HG02678 (cell line): ENCODE measurements at regions not wholly inside any gene's neighbourhood (a gene's known extent, or its start where the extent isn't known, plus 50 kb on each side); places are given as distances from the start of the nearest gene placed in this dataset.
"Not testable (repeated sequence)": the region's sequence is repeated elsewhere in the genome, so short reads cannot be mapped to it uniquely, and the experiment has no call there.

Experiments used
- ATAC-seq: cut with Tn5 transposase; IDR thresholded peaks from one replicate; pipeline ENCODE4 v1.9.1; 2021; ENCODE audit warnings: mild to moderate bottlenecking, moderate library complexity; ENCODE audit not compliant: unreplicated experiment

DNA sequence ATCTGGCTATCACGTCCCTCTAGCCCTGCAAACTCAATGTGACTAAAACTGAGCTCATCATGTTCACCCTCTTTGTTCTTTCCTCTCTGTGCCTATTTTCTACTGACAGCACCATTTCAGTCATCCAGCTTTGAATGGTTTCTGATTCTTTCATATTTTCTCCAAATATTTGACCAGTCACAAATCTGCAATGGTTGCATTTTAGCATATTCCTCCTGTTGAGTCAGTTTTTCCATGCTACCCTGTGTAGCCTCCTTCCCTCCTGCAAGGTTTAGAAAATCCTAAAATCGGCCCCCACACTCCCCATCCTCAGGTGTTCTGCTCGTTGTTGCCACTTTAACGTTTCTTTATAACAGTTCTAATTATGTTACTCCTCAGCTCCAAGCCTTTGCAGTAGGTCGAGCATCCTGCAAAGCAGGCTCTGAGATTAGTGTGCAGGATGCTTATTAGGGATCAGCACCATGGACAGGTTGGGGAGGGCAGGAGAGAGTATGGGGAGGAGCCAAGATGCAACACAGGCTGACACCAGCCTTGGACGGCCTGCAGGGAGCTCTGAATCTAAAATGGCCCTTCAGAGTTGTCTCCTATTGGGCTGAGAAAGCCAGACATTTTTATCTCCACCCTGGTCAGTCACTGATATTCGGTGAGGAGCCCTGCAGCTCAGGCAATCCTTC, 531.0 kb upstream of the COBL start:
- no peak for ATAC-seq

GRCh38 chr7:51839130-51839529, 522.5 kb upstream of the COBL start:
- ATAC-seq: not testable (repeated sequence)

DNA sequence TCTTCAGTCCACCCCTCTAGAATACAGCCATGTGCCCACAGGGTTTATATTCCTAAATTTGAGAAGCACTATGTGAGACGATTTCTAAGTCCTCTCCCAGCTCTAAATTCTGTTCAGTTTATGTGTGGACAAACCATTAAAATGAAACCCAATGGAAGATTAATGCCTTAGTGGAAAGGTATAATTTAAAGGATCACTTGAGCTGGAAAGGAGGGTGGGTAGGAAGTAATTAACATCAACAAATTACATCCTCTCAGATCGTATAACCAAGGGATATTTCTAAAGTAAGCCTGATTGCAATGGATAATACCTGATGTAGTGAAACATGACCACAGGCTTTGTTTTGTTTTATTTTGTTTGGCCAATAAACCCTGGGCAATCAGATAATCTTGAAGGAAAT, 511.0 kb upstream of the COBL start:
- ATAC-seq: no peak

- ATAC-seq: no peak
Observed at GRCh38 chr7:51824050-51824449, 507.4 kb upstream of the COBL start.

- no peak for ATAC-seq
Observed at GRCh38 chr7:51823437-51823836, 506.8 kb upstream of the COBL start.

DNA sequence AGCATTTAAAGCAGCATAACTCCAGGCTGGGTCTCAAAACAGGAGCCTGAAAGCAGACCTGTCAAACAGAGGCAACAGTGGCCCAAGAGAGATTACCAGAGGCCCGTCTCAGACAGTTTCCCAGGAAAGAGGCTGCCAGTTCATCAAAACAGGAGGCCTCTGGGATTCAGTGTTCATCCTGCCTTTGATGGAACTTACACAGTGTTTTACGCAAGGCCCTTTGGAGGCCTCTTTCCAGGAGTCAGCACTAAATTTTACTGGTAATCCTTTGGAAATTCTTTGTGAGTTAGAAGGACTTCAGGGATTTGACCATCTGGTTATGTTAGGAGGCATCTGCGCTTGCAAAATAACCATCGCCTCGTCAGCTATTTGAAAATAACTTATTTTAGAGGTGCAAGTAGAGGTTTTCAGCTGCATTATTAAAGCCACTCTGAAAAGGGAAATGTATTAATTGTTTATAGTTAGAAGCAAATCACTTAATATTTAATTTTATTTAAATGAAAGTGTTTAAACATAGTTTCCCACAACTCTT, 501.2 kb upstream of the COBL start:
- ATAC-seq: no peak

- not testable (repeated sequence) for ATAC-seq
Observed at GRCh38 chr7:51805783-51806431, 489.3 kb upstream of the COBL start.

GRCh38 chr7:51802718-51803117, 486.1 kb upstream of the COBL start:
- no peak for ATAC-seq

- ATAC-seq: no peak
Observed at GRCh38 chr7:51797371-51797770, 480.8 kb upstream of the COBL start.

DNA sequence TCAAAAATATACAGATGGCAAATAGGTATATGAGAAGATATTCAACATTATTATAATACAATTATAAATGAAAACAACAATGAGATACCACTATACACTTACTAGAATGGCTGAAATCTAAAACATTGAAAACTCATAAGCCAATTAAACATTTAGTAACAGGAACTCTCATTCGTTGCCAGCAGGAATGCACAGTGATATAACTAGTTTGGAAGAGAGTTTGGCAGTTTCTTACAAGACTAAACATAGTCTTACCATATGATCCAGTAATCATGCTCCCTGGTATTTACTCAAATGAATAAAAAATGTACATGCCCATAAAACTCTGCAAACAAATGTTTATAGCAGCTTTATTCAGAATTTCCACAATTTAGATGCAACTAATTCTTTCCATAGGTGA, 476.2 kb upstream of the COBL start:
- ATAC-seq: no peak

- no peak for ATAC-seq
Observed at GRCh38 chr7:51789489-51789888, 472.9 kb upstream of the COBL start.

- no peak for ATAC-seq
Observed at GRCh38 chr7:51786284-51786683, 469.7 kb upstream of the COBL start.

DNA sequence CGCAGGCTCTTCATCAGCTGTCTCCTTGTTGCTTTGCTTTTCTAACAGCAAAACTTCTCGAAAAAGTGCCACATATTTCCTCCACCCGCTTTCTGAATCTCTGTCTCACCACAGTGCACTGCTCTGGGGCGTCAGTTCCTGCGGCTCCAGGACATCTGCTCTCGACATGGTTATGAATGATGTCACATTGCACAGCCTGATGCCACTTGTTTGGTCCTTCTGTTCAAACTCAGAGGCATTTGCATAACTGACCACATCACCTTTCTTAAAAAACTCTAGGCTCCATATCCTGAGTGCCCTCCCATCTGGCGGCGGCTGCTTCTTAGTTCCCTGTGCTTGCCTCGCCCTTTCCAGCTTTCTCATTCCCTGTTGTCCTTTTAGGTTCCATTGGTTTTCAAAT, 469.3 kb upstream of the COBL start:
- no peak for ATAC-seq

DNA sequence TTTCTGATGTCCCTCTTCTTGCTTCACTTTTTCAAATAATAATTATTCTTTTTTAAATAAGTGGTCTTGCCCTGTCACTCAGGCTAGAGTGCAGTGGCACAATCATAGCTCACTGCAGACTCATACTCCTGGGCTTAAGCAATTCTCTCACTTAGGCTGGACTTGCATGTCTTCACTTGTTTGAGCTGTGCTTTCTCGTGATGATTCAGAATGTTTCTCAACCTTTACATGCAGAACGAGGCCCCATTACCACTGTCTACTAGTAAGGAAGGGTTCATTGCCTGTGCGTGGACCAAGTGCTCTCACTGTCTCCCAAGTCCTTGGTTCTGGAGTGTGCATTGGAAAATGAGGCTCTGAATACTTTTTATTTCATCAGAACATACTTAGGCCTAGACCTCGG, 468.6 kb upstream of the COBL start:
- no peak for ATAC-seq

- ATAC-seq: no peak
Observed at GRCh38 chr7:51783241-51783640, 466.6 kb upstream of the COBL start.

DNA sequence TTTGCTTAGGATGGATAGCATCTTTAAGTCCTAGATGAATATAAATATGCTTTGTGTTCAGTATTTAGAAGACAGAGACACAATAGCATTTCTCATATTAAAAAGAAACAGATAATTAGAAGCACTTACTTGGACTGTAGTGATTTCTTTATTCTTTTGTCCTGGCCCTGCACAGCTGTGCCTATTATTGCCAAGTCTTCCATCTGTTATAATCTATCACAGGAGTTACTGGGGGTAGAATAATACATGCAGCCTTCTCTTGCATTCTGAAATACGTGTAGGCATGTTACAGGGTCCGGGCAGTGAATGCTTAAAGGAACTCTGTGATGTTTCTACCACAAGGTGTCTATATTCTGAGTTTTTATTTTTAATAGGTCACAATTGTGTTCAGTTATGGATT, 461.5 kb upstream of the COBL start:
- ATAC-seq: no peak

DNA sequence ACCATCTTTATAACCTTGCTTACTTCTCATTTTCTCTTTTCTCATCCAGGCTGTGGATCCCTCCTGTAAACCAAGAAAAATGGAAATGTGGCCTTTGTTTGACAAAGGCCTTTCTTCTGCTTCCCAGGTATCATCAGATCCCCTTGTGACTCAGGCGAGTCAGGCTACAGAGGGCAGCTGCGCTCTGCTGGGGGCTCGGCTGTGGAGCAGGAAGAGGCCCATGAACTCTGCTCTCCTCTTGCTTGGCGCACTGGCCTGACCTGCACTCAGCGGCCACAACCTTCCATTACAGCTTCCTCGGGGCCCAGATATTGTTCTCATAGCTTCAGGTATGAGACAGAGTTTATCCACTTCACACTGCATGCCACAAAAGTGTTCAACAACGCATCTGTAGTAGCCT, 457.6 kb upstream of the COBL start:
- ATAC-seq: no peak

DNA sequence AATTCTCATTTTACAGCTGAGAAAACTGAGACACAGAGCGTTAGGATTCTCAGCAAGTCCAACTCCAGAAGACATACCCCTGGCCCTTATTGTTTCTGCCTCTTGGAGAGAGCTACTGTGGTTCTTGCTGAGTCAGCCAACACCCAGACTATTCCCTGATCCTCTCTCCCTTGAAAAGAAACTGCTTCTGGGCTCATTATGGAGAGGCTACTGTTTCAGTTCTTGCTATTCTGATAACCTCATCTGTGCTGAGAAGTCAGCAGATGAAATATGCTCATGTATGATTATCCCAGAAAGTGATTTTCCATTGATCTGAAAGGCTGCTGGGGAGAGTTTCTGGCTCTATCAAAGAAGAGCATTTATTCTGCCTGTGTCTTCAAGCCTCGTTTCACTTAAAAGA, 455.6 kb upstream of the COBL start:
- no peak for ATAC-seq

GRCh38 chr7:51764976-51765375, 448.4 kb upstream of the COBL start:
- ATAC-seq: no peak

- no peak for ATAC-seq
Observed at GRCh38 chr7:51759985-51760384, 443.4 kb upstream of the COBL start.

DNA sequence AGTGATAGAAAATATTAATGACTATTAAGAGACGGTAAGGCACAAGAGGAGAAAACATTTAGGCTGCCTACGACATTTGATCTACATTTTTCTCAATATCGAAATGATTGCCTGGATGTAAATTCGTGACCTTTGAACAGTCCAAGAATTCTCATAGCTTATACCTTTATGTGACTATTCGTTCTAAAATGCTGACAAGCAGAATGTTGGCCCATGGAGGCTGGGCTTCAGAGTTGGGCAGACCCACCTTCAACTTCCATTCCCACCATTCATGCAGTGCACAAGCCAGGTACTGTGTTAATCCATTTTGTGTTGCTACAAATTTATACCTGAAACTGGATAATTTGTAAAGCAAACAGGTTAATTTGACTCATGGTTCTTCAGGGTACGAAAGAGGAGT, 441.4 kb upstream of the COBL start:
- ATAC-seq: no peak

DNA sequence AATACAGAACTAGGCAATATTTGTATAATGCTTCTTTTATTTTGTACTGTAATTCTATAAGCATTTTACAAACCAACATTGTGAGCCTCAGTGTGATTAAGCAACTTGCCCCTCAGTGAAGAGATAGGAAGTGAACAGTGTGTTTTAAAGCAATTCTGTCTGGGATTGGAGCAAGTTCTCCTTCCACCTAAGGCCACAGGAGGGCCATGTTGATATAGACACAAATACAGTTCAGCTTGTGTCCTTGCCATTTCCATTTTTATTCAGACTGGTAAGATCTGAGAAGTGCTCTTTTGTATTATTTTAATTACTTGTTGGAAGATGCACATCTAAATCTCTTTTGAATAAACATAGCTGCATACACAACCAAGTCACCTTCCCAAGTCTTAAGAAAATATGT, 416.3 kb upstream of the COBL start:
- ATAC-seq: no peak

DNA sequence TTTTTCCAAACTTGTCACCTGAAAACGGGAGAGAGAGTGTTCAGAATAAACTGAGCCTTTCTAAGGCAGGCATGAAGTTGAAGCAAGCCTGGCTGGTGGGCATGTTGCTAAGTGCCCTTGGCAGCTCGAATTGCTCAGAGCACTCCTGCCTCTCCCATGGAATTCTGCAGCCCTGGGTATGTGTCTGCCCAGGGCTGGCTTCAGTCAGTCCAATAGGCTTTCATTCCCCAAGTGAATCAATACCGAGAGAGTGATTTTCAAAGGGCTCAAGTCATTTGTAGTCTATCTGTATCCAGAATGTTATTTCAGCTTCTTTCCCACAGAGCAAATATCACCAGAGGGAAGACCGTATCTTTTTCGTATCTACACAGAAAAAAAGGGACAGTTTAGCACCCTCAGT, 415.5 kb upstream of the COBL start:
- ATAC-seq: no peak
